ENCODE measurements at regions not wholly inside any gene's neighbourhood (a gene's known extent, or its start where the extent isn't known, plus 50 kb on each side); places are given as distances from the start of the nearest gene placed in this dataset.
A peak's percentile ranks its signal among the peaks of the same experiment; 100 is the strongest.

GRCh38 chr14:84085493-84085892 lies 1444.5 kb upstream of the FLRT2 start:
- H3K4me2 ChIP-seq (ENCODE audit: low read length): no peak overlapping the region

GRCh38 chr14:84086714-84087113 lies 1443.2 kb upstream of the FLRT2 start:
- no peak overlapping the region for H3K9ac ChIP-seq
- no peak overlapping the region for H3K4me3 ChIP-seq (ENCODE audit: low read depth, low read length)
- no peaks in the 10 kb centered on the region for H3K4me1 ChIP-seq
- H3K9me3 ChIP-seq (ENCODE audit: control insufficient read depth, low read length): no peaks in the 10 kb centered on the region
- no peak for TF ChIP-seq CTCF (IDR thresholded peaks at IDR 0.05)
- H3K79me2 ChIP-seq: no peaks in the 10 kb centered on the region
- H3K27ac ChIP-seq: no peak overlapping the region
- H3K27me3 ChIP-seq (ENCODE audit: control insufficient read depth, insufficient read depth, low read length): no peaks in the 10 kb centered on the region
- H3K4me2 ChIP-seq (ENCODE audit: low read length): no peak overlapping the region
- H2AFZ ChIP-seq: no peak overlapping the region
- no peaks in the 10 kb centered on the region for H3K36me3 ChIP-seq (ENCODE audit: control insufficient read depth, insufficient read depth, low read length)

More at GRCh38 chr14:84085493-84085892, 1444.5 kb upstream of the FLRT2 start:
- Histone ChIP-seq H3K27ac (peak overlapping the region; percentile 41), H3K79me2 (no peaks in the 10 kb centered on the region), H3K4me3 (ENCODE audit: low read depth, low read length) (no peak overlapping the region), H3K9ac (no peak overlapping the region), H3K4me1 (no peaks in the 10 kb centered on the region), H3K27me3 (ENCODE audit: control insufficient read depth, insufficient read depth, low read length) (no peaks in the 10 kb centered on the region), H2AFZ (no peak overlapping the region), H3K36me3 (ENCODE audit: control insufficient read depth, insufficient read depth, low read length) (no peaks in the 10 kb centered on the region), H3K9me3 (ENCODE audit: control insufficient read depth, low read length) (no peaks in the 10 kb centered on the region)
- TF ChIP-seq CTCF (IDR thresholded peaks at IDR 0.05): no peak

- Histone ChIP-seq H3K79me2 (no peaks in the 10 kb centered on the region), H3K27me3 (ENCODE audit: control insufficient read depth, insufficient read depth, low read length) (no peaks in the 10 kb centered on the region), H3K36me3 (ENCODE audit: control insufficient read depth, insufficient read depth, low read length) (no peaks in the 10 kb centered on the region), H3K27ac (no peak overlapping the region), H2AFZ (no peak overlapping the region), H3K4me3 (ENCODE audit: low read depth, low read length) (no peak overlapping the region), H3K9ac (no peak overlapping the region), H3K4me1 (no peaks in the 10 kb centered on the region), H3K4me2 (ENCODE audit: low read length) (no peak overlapping the region), H3K9me3 (ENCODE audit: control insufficient read depth, low read length) (no peaks in the 10 kb centered on the region)
- TF ChIP-seq CTCF (IDR thresholded peaks at IDR 0.05): no peak
Observed at GRCh38 chr14:84087986-84088531, 1441.9 kb upstream of the FLRT2 start.

GRCh38 chr14:84090837-84091236 lies 1439.1 kb upstream of the FLRT2 start:
- Histone ChIP-seq H3K27me3 (ENCODE audit: control insufficient read depth, insufficient read depth, low read length) (no peaks in the 10 kb centered on the region), H3K4me3 (ENCODE audit: low read depth, low read length) (no peak overlapping the region)

More at GRCh38 chr14:84090837-84091236, 1439.1 kb upstream of the FLRT2 start:
- no peak overlapping the region for H3K4me2 ChIP-seq (ENCODE audit: low read length)
- H3K79me2 ChIP-seq: no peaks in the 10 kb centered on the region
- no peaks in the 10 kb centered on the region for H3K9me3 ChIP-seq (ENCODE audit: control insufficient read depth, low read length)
- H3K9ac ChIP-seq: no peak overlapping the region
- no peak overlapping the region for H3K27ac ChIP-seq
- no peaks in the 10 kb centered on the region for H3K4me1 ChIP-seq
- TF ChIP-seq CTCF (IDR thresholded peaks at IDR 0.05): no peak
- peak overlapping the region; percentile 14 for H2AFZ ChIP-seq
- no peaks in the 10 kb centered on the region for H3K36me3 ChIP-seq (ENCODE audit: control insufficient read depth, insufficient read depth, low read length)
